H9 (cell line): ENCODE measurements at regions not wholly inside any gene's neighbourhood (a gene's known extent, or its start where the extent isn't known, plus 50 kb on each side); places are given as distances from the start of the nearest gene placed in this dataset.

Experiments
- DNase-seq: peaks from one replicate; pipeline ENCODE4 v3.0.0-alpha.2; 2017
- H2AFZ ChIP-seq: one replicate; pipeline ENCODE4 v1.6.1; 2013; ENCODE audit warnings: mild to moderate bottlenecking, low read length, control low read depth, moderate library complexity
- H2AK5ac ChIP-seq: 2 replicates; pipeline ENCODE4 v1.6.1; 2013; ENCODE audit warnings: low read length, control low read depth, mixed read lengths; ENCODE audit not compliant: insufficient read length
- H2BK120ac ChIP-seq: one replicate; pipeline ENCODE4 v1.6.1; 2013; ENCODE audit warnings: low read depth, mild to moderate bottlenecking, low read length, control low read depth, inconsistent platforms; ENCODE audit not compliant: poor library complexity, severe bottlenecking
- H2BK12ac ChIP-seq: 2 replicates; pipeline ENCODE4 v1.6.1; 2013; ENCODE audit warnings: low read length, control low read depth, mixed read lengths, low read depth; ENCODE audit not compliant: insufficient read length
- H2BK15ac ChIP-seq: 2 replicates; pipeline ENCODE4 v1.6.1; 2013; ENCODE audit warnings: low read depth, low read length, control low read depth
- H2BK20ac ChIP-seq: one replicate; pipeline ENCODE4 v1.6.1; 2013; ENCODE audit warnings: low read depth, mild to moderate bottlenecking, low read length, control low read depth, inconsistent platforms; ENCODE audit not compliant: poor library complexity, severe bottlenecking
- H2BK5ac ChIP-seq: 2 replicates; pipeline ENCODE4 v1.6.1; 2013; ENCODE audit warnings: low read length, control low read depth, mixed read lengths; ENCODE audit not compliant: insufficient read length
- H3K14ac ChIP-seq: 2 replicates; pipeline ENCODE4 v1.6.1; 2013; ENCODE audit warnings: low read length, control low read depth; ENCODE audit not compliant: insufficient read depth
- H3K18ac ChIP-seq: 2 replicates; pipeline ENCODE4 v1.6.1; 2013; ENCODE audit warnings: low read depth, mild to moderate bottlenecking, mixed read lengths, low read length, control low read depth; ENCODE audit not compliant: insufficient read length
- H3K23ac ChIP-seq: 2 replicates; pipeline ENCODE4 v1.6.1; 2013; ENCODE audit warnings: low read length, control low read depth, mixed read lengths, low read depth; ENCODE audit not compliant: insufficient read length
- H3K23me2 ChIP-seq: 2 replicates; pipeline ENCODE4 v1.6.1; 2013; ENCODE audit warnings: low read depth, mild to moderate bottlenecking, mixed read lengths, low read length, control low read depth; ENCODE audit not compliant: insufficient read length, poor library complexity, severe bottlenecking
- H3K27ac ChIP-seq: 2 replicates; pipeline ENCODE4 v1.5.1; 2013; ENCODE audit warnings: low read length, control low read depth, mixed read lengths, low read depth; ENCODE audit not compliant: insufficient read length
- H3K27me3 ChIP-seq: 2 replicates; pipeline ENCODE4 v1.6.1; 2013; ENCODE audit warnings: low read length, control low read depth, inconsistent platforms; ENCODE audit not compliant: insufficient read depth
- H3K4ac ChIP-seq: 2 replicates; pipeline ENCODE4 v1.6.1; 2013; ENCODE audit warnings: low read depth, mild to moderate bottlenecking, control low read depth, inconsistent platforms, low read length, moderate library complexity
- H3K4me1 ChIP-seq: 2 replicates; pipeline ENCODE4 v1.6.1; 2013; ENCODE audit warnings: low read length, control low read depth, inconsistent platforms; ENCODE audit not compliant: insufficient read depth
- H3K4me2 ChIP-seq: 2 replicates; pipeline ENCODE4 v1.6.1; 2013; ENCODE audit warnings: low read length, control low read depth, mixed read lengths; ENCODE audit not compliant: insufficient read length, insufficient read depth
- H3K56ac ChIP-seq: 2 replicates; pipeline ENCODE4 v1.6.1; 2013; ENCODE audit warnings: low read depth, mild to moderate bottlenecking, mixed read lengths, low read length, control low read depth; ENCODE audit not compliant: insufficient read length
- H3K79me1 ChIP-seq: 2 replicates; pipeline ENCODE4 v1.6.1; 2013; ENCODE audit warnings: low read depth, mild to moderate bottlenecking, moderate library complexity, low read length, control low read depth, inconsistent platforms; ENCODE audit not compliant: insufficient read depth, poor library complexity, severe bottlenecking
- H3K79me2 ChIP-seq: 2 replicates; pipeline ENCODE4 v1.6.1; 2013; ENCODE audit warnings: low read length, control low read depth, inconsistent platforms; ENCODE audit not compliant: insufficient read depth
- H3K9ac ChIP-seq: 2 replicates; pipeline ENCODE4 v1.6.1; 2013; ENCODE audit warnings: low read length, control low read depth, mixed read lengths; ENCODE audit not compliant: insufficient read length; ENCODE audit errors: extremely low read depth
- H3K9me3 ChIP-seq: one replicate; pipeline ENCODE4 v1.6.1; 2013; ENCODE audit warnings: low read depth, low read length, inconsistent platforms; ENCODE audit not compliant: control insufficient read depth
- H3T11ph ChIP-seq: one replicate; pipeline ENCODE4 v1.6.1; 2013; ENCODE audit warnings: mild to moderate bottlenecking, low read length, control low read depth, inconsistent platforms
- H4K20me1 ChIP-seq: one replicate; pipeline ENCODE4 v1.6.1; 2013; ENCODE audit not compliant: control insufficient read depth, insufficient read length, insufficient read depth
- H4K5ac ChIP-seq: 2 replicates; pipeline ENCODE4 v1.6.1; 2013; ENCODE audit warnings: low read depth, mild to moderate bottlenecking, mixed read lengths, low read length, control low read depth; ENCODE audit not compliant: insufficient read length
- H4K8ac ChIP-seq: replicated peaks from 2 replicates; pipeline ENCODE4 v1.6.1; 2013; ENCODE audit warnings: low read length, control low read depth, mixed read lengths, low read depth; ENCODE audit not compliant: insufficient read length
- H4K91ac ChIP-seq: 2 replicates; pipeline ENCODE4 v1.6.1; 2013; ENCODE audit warnings: low read depth, mild to moderate bottlenecking, moderate library complexity, mixed read lengths, low read length, control low read depth; ENCODE audit not compliant: insufficient read length
- H3K27ac Mint-ChIP-seq, 3 experiments: 2 replicates in 2 of 3; 3 replicates in 1 of 3; pipeline ENCODE4 v1.8.0; 2020 to 2021; ENCODE audit warnings: mixed read lengths in 3 of 3, mild to moderate bottlenecking in 1 of 3, moderate library complexity in 1 of 3
- H3K27me3 Mint-ChIP-seq: 2 replicates; pipeline ENCODE4 v1.8.0; 2021; ENCODE audit warnings: low read depth, mild to moderate bottlenecking, moderate library complexity, mixed read lengths
- H3K36me3 Mint-ChIP-seq, 3 experiments: 2 replicates in 2 of 3; 3 replicates in 1 of 3; pipeline ENCODE4 v1.8.0; 2020 to 2021; ENCODE audit warnings: low read depth in 3 of 3, mixed read lengths in 3 of 3; ENCODE audit not compliant: insufficient read depth in 1 of 3
- H3K4me1 Mint-ChIP-seq, 2 experiments: 2 replicates each; pipeline ENCODE4 v1.8.0; 2020; ENCODE audit warnings: mixed read lengths in 2 of 2
- H3K4me3 Mint-ChIP-seq, 2 experiments: 2 replicates in 1 of 2; 3 replicates in 1 of 2; pipeline ENCODE4 v1.8.0; 2020 to 2021; ENCODE audit warnings: mild to moderate bottlenecking in 2 of 2, mixed read lengths in 2 of 2, moderate library complexity in 1 of 2
- H3K9me3 Mint-ChIP-seq, 2 experiments: 2 replicates in 1 of 2; 3 replicates in 1 of 2; pipeline ENCODE4 v1.8.0; 2020; ENCODE audit warnings: mild to moderate bottlenecking in 2 of 2, mixed read lengths in 2 of 2, moderate library complexity in 1 of 2
- WGBS: extraction: QIAGEN DNeasy Blood & Tissue Kit; methylation state at CpG from one replicate; pipeline ENCODE4 v1.1.7; 2013; ENCODE audit warnings: missing lambda C conversion rate, low lambda C conversion rate, mixed read lengths; ENCODE audit not compliant: insufficient read length; ENCODE audit errors: extremely low coverage; 5-methylcytosine and 5-hydroxymethylcytosine counted together
- TF ChIP-seq, protein P1 (sequence below): fragments of 200-600 bp; sonication (generic); conservative IDR thresholded peaks from 3 replicates; pipeline ENCODE4 v1.8.0; 2021; ENCODE audit warnings: antibody characterized with exemption, mild to moderate bottlenecking

DNA sequence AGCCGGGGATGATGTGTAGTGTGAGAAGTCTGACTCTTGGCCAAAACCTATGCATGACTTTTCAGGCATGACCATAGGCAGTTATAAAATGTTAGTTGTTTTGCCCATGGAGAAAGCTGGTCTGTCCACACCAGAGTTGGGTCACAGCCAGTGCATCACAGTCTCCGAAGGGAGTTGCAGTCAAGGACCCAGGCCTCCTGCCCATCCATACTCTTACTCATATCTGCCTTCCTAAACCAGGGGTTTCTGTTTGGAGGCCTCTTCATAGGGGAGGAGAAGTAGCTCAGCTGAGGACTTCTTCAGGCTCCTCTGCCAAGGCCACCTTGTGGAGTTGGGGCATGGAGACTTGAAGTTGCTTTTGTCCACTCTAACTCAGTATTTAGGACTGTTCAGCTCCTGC lies 1008.3 kb downstream of the PCDH18 start:
- Histone ChIP-seq H2BK15ac (no peak overlapping the region), H3K79me2 (no peaks in the 10 kb centered on the region), H3K27me3 (no peaks in the 10 kb centered on the region), H4K91ac (no peak overlapping the region), H2AK5ac (no peak overlapping the region), H3T11ph (no peak overlapping the region), H4K20me1 (no peaks in the 10 kb centered on the region), H4K8ac (no peak overlapping the region), H3K4me1 (no peaks in the 10 kb centered on the region), H3K23me2 (no peaks in the 10 kb centered on the region), H2AFZ (no peak overlapping the region), H3K27ac (no peak overlapping the region), H2BK20ac (no peak overlapping the region), H3K56ac (no peak overlapping the region), H3K4me2 (no peak overlapping the region), H3K9me3 (peaks cover 6% of the 10 kb centered on the region), H4K5ac (no peak overlapping the region), H2BK120ac (no peak overlapping the region), H3K18ac (no peak overlapping the region), H3K4ac (no peak overlapping the region), H3K23ac (no peak overlapping the region), H2BK12ac (no peak overlapping the region), H3K79me1 (no peaks in the 10 kb centered on the region), H2BK5ac (no peak overlapping the region), H3K9ac (no peak overlapping the region), H3K14ac (no peak overlapping the region)
- WGBS: no CpG with 5 or more reads among the region's 2 CpGs
- no peak overlapping the region for H3K4me3 Mint-ChIP-seq
- no peaks in the 10 kb centered on the region for H3K27me3 Mint-ChIP-seq
- DNase-seq: no peak
- TF ChIP-seq, protein P1, sequence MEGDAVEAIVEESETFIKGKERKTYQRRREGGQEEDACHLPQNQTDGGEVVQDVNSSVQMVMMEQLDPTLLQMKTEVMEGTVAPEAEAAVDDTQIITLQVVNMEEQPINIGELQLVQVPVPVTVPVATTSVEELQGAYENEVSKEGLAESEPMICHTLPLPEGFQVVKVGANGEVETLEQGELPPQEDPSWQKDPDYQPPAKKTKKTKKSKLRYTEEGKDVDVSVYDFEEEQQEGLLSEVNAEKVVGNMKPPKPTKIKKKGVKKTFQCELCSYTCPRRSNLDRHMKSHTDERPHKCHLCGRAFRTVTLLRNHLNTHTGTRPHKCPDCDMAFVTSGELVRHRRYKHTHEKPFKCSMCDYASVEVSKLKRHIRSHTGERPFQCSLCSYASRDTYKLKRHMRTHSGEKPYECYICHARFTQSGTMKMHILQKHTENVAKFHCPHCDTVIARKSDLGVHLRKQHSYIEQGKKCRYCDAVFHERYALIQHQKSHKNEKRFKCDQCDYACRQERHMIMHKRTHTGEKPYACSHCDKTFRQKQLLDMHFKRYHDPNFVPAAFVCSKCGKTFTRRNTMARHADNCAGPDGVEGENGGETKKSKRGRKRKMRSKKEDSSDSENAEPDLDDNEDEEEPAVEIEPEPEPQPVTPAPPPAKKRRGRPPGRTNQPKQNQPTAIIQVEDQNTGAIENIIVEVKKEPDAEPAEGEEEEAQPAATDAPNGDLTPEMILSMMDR: no peak
- peaks cover 0 to 2% of the 10 kb centered on the region in 2 experiments; a peak in 1 of 4 replicates for H3K4me1 Mint-ChIP-seq
- H3K27ac Mint-ChIP-seq: no peak overlapping the region
- H3K36me3 Mint-ChIP-seq: peaks cover 18 to 21% (median 20%) of the 10 kb centered on the region in 3 experiments
- peaks cover 19 to 21% of the 10 kb centered on the region in 2 experiments for H3K9me3 Mint-ChIP-seq
